ENCODE measurements at regions not wholly inside any gene's neighbourhood (a gene's known extent, or its start where the extent isn't known, plus 50 kb on each side); places are given as distances from the start of the nearest gene placed in this dataset.
"Not testable (repeated sequence)": the region's sequence is repeated elsewhere in the genome, so short reads cannot be mapped to it uniquely, and the experiment has no call there.

GRCh38 chr6:147441751-147442150, 66.7 kb upstream of the SAMD5 start:
- CTCF ChIA-PET = interaction anchor here (0.7 kb wide), 1 partner anchor 52 kb away, joined by 4 read pairs; no protein-coding TSS in a partner anchor
- H3K4me1 Mint-ChIP-seq (ENCODE audit: low read depth) = no peaks in the 10 kb centered on the region
- no peaks in the 10 kb centered on the region for H3K36me3 Mint-ChIP-seq (ENCODE audit: low read depth)
- H3K9me3 Mint-ChIP-seq = no peaks in the 10 kb centered on the region
- DNase-seq = no peak
- intact Hi-C loops (cut with micrococcal nuclease) = no loop called here
- H3K27me3 Mint-ChIP-seq (ENCODE audit: low read depth) = peaks cover 16% of the 10 kb centered on the region
- no peak overlapping the region for H3K4me3 Mint-ChIP-seq
- H3K27ac Mint-ChIP-seq = no peak overlapping the region

- Mint-ChIP-seq H3K27ac (no peak overlapping the region), H3K4me1 (ENCODE audit: low read depth) (no peaks in the 10 kb centered on the region), H3K9me3 (no peaks in the 10 kb centered on the region), H3K4me3 (no peak overlapping the region), H3K27me3 (ENCODE audit: low read depth) (peaks cover 9% of the 10 kb centered on the region), H3K36me3 (ENCODE audit: low read depth) (no peaks in the 10 kb centered on the region)
- CTCF ChIA-PET = no interaction called here
- no peak for DNase-seq
- intact Hi-C loops (cut with micrococcal nuclease) = no loop called here
Observed at GRCh38 chr6:147447835-147448611, 60.5 kb upstream of the SAMD5 start.

- Mint-ChIP-seq H3K27ac (no peak overlapping the region), H3K4me1 (ENCODE audit: low read depth) (no peaks in the 10 kb centered on the region), H3K9me3 (no peaks in the 10 kb centered on the region), H3K27me3 (ENCODE audit: low read depth) (peaks cover 9% of the 10 kb centered on the region), H3K36me3 (ENCODE audit: low read depth) (no peaks in the 10 kb centered on the region), H3K4me3 (no peak overlapping the region)
- CTCF ChIA-PET = no interaction called here
- intact Hi-C loops (cut with micrococcal nuclease) = no loop called here
- no peak for DNase-seq
Observed at GRCh38 chr6:147448775-147449174, 59.7 kb upstream of the SAMD5 start.

- Mint-ChIP-seq H3K27ac (no peak overlapping the region), H3K4me1 (ENCODE audit: low read depth) (no peaks in the 10 kb centered on the region), H3K4me3 (no peak overlapping the region), H3K27me3 (ENCODE audit: low read depth) (peaks cover 7% of the 10 kb centered on the region), H3K36me3 (ENCODE audit: low read depth) (no peaks in the 10 kb centered on the region), H3K9me3 (no peaks in the 10 kb centered on the region)
- CTCF ChIA-PET = no interaction called here
- intact Hi-C loops (cut with micrococcal nuclease) = no loop called here
- DNase-seq = no peak
Observed at GRCh38 chr6:147449405-147450161, 58.9 kb upstream of the SAMD5 start.

GRCh38 chr6:147453361-147453760, 55.1 kb upstream of the SAMD5 start:
- DNase-seq = no peak
- intact Hi-C loops (cut with micrococcal nuclease) = no loop called here
- no peaks in the 10 kb centered on the region for H3K9me3 Mint-ChIP-seq

GRCh38 chr6:147454862-147455261, 53.6 kb upstream of the SAMD5 start:
- DNase-seq; CTCF ChIA-PET; H3K4me3 Mint-ChIP-seq; intact Hi-C loops (cut with micrococcal nuclease); H3K9me3 Mint-ChIP-seq; H3K4me1 Mint-ChIP-seq (ENCODE audit: low read depth); H3K36me3 Mint-ChIP-seq (ENCODE audit: low read depth); H3K27ac Mint-ChIP-seq: not testable (repeated sequence)
- H3K27me3 Mint-ChIP-seq (ENCODE audit: low read depth) = peaks cover 14% of the 10 kb centered on the region

More at GRCh38 chr6:147453361-147453760, 55.1 kb upstream of the SAMD5 start:
- H3K27ac Mint-ChIP-seq = no peak overlapping the region
- no peak overlapping the region for H3K4me3 Mint-ChIP-seq
- no peaks in the 10 kb centered on the region for H3K4me1 Mint-ChIP-seq (ENCODE audit: low read depth)
- CTCF ChIA-PET = no interaction called here
- H3K27me3 Mint-ChIP-seq (ENCODE audit: low read depth) = peaks cover 7% of the 10 kb centered on the region
- no peaks in the 10 kb centered on the region for H3K36me3 Mint-ChIP-seq (ENCODE audit: low read depth)

Data from activated naive CD4-positive, alpha-beta T cell treated with anti-CD3 and anti-CD28 coated beads for 36 hours (primary cell).